ENCODE measurements at regions not wholly inside any gene's neighbourhood (a gene's known extent, or its start where the extent isn't known, plus 50 kb on each side); places are given as distances from the start of the nearest gene placed in this dataset.

- TF ChIP-seq CTCF (IDR thresholded peaks at IDR 0.05), result no peak
These were observed 217.3 kb upstream of the FGGY start for GRCh38 chr1:59079434-59080140.

DNA sequence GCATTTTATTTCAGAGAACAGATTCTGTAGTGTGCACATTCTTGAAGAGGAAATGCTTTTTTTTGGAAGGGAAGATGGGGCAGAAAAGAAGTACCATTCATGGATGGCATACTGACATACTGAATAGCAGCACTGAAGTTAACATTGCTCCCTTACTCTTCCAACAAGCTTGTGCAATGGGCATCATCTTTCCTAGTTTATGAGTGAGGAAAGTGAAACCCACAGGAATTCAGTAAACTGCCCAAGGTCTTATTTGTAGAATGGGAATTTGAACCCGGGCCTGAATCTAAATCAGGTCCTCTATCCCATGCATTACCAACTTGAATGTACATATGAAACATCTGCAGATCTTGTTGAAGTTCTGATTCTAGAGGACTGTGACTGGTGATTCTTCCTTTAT, 215.7 kb upstream of the FGGY start:
- TF ChIP-seq CTCF (IDR thresholded peaks at IDR 0.05), result no peak

GRCh38 chr1:59081795-59082194, 215.1 kb upstream of the FGGY start:
- no peak for TF ChIP-seq CTCF (IDR thresholded peaks at IDR 0.05)

DNA sequence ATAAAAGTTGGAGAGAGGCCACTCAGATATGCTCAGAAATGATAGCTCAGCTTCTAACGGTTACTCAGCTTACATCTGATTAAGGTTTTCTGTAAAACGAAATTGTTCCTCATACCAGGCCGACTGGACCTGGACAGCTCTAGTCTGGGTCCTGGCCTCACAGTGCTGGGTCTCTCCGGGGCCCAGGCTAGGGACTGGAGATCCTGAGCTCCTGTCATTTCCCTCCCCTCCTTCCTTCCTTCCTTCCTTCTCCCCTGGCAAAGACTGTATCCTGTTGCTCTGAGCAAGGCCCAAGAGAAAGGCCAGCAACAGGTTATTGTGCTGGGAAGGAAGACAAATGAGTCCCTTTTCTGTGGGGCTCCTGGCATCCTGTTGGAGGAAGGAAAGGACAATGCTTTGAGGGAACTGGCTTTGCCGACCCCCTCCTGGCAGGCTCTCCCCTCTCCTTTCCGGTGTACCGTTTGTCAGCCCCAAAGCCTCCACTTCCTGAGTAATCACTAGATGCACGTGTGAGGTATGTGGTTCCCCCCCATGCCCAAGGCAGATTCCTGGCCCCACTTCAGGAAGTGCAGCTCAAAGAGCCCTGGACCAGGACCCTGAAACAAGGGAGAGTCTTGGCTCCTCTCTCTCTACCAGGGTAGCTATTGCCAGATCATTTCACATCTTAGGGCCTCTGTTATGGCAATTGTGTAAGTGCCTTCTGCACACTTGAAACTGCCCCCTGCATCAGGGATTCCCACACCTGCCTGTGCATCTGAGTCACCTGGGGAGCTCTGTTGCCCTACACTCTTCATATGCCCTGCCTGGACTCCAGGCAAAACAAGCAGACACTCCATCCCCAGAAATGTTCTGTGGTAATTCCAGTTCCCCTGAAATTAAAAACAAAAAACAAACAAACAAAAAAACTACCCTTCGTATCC, 212.7 kb upstream of the FGGY start:
- TF ChIP-seq CTCF (IDR thresholded peaks at IDR 0.05), result no peak

DNA sequence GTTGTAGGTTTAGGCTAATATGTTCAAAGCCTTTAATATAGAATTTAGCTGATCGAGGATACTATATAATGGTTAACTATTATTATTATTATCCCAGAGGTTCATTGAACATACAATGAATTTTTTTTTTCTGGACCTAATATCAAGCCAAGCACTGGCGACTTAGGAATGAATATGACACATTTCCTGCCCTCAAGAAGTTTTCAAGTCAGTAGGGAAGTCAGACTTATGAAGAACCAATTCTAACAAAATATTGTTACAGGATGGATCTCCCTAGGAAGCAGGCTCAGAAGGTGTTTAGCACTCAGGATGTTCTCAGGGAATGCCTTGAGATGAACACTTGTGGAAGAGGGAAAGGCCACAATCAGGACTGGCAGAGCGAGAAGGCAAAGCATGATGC, 211.8 kb upstream of the FGGY start:
- no peak for TF ChIP-seq CTCF (IDR thresholded peaks at IDR 0.05)

- TF ChIP-seq CTCF (IDR thresholded peaks at IDR 0.05), result no peak
These were observed 207.7 kb upstream of the FGGY start for GRCh38 chr1:59089036-59089798.

DNA sequence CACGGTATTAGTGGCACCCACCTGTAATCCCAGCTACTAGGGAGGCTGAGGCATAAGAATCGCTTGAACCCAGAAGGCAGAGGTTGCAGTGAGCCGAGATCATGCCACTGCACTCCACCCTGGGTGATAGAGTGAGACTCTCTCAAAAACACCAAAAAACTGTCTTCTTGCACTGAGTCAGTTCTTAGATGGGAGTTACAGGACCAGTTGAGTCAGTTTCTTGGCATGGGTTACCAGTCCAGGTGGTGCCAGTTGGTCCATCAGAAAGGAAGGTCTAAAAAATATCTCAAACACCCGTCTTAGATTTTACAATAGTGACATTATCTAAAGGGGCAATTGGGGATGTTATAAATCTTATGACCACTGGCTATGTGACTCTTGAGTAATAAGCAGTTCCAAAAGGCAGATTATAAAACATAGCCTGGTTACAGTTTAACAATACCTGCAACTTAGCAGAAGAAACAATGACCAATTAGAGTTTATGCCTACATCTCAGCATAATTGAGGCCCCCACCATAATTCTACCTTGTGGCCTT, 206.9 kb upstream of the FGGY start:
- no peak for TF ChIP-seq CTCF (IDR thresholded peaks at IDR 0.05)
